ENCODE measurements at regions not wholly inside any gene's neighbourhood (a gene's known extent, or its start where the extent isn't known, plus 50 kb on each side); places are given as distances from the start of the nearest gene placed in this dataset.
A peak's percentile ranks its signal among the peaks of the same experiment; 100 is the strongest.

- H3K4me3 ChIP-seq (ENCODE audit: low read depth, poor library complexity, severe bottlenecking), result no peak overlapping the region
- peak in 1 of 2 donors; percentile 31 for DNase-seq (ENCODE audit: low spot score in 2 of 2)
- intact Hi-C loops (cut with DNase I; ENCODE audit: low total_unique reads), result no loop called here
- WGBS, 2 donors, result 84 to 94% methylated on average over 10 of the region's 10 CpGs
- no peak for TF ChIP-seq POLR2A (IDR thresholded peaks at IDR 0.05)
- no peak for TF ChIP-seq CTCF (IDR thresholded peaks at IDR 0.05)
Measured at GRCh38 chr6:168909288-168909687, 344.4 kb downstream of the THBS2 start.

GRCh38 chr6:168908887-168909286 lies 344.8 kb downstream of the THBS2 start:
- 68 to 73% methylated on average over 5 of the region's 5 CpGs for WGBS, 2 donors
- intact Hi-C loops (cut with DNase I; ENCODE audit: low total_unique reads), result no loop called here
- H3K4me3 ChIP-seq (ENCODE audit: low read depth, poor library complexity, severe bottlenecking), result no peak overlapping the region
- TF ChIP-seq POLR2A (IDR thresholded peaks at IDR 0.05) (no peak), CTCF (IDR thresholded peaks at IDR 0.05) (no peak)
- DNase-seq (ENCODE audit: low spot score in 2 of 2), result no peak

- no peak overlapping the region for H3K4me3 ChIP-seq (ENCODE audit: low read depth, poor library complexity, severe bottlenecking)
- no peak for DNase-seq (ENCODE audit: low spot score in 2 of 2)
- intact Hi-C loops (cut with DNase I; ENCODE audit: low total_unique reads), result no loop called here
- no peak for TF ChIP-seq POLR2A (IDR thresholded peaks at IDR 0.05)
- TF ChIP-seq CTCF (IDR thresholded peaks at IDR 0.05), result no peak
- 51 to 65% methylated on average over 5 of the region's 5 CpGs for WGBS, 2 donors
Measured at GRCh38 chr6:168908166-168908565, 345.5 kb downstream of the THBS2 start.

GRCh38 chr6:168906391-168906790 lies 347.3 kb downstream of the THBS2 start:
- 84 to 90% methylated on average over 5 of the region's 5 CpGs for WGBS, 2 donors
- no peak overlapping the region for H3K4me3 ChIP-seq (ENCODE audit: low read depth, poor library complexity, severe bottlenecking)
- peak in 1 of 2 donors; percentile 53 for DNase-seq (ENCODE audit: low spot score in 2 of 2)
- intact Hi-C loops (cut with DNase I; ENCODE audit: low total_unique reads), result no loop called here
- no peak for TF ChIP-seq CTCF (IDR thresholded peaks at IDR 0.05)
- no peak for TF ChIP-seq POLR2A (IDR thresholded peaks at IDR 0.05)

GRCh38 chr6:168905451-168906090 lies 348.1 kb downstream of the THBS2 start:
- no peak for TF ChIP-seq CTCF (IDR thresholded peaks at IDR 0.05)
- no peak for TF ChIP-seq POLR2A (IDR thresholded peaks at IDR 0.05)
- WGBS, 2 donors, result 78 to 83% methylated on average over 7 of the region's 7 CpGs
- intact Hi-C loops (cut with DNase I; ENCODE audit: low total_unique reads), result no loop called here
- DNase-seq (ENCODE audit: low spot score in 2 of 2), result peak in 1 of 2 donors; percentile 9
- H3K4me3 ChIP-seq (ENCODE audit: low read depth, poor library complexity, severe bottlenecking), result no peak overlapping the region
